MM.1S (cell line): ENCODE measurements at regions not wholly inside any gene's neighbourhood (a gene's known extent, or its start where the extent isn't known, plus 50 kb on each side); places are given as distances from the start of the nearest gene placed in this dataset.
A peak's percentile ranks its signal among the peaks of the same experiment; 100 is the strongest.

ENCODE experiments used
- CTCF ChIP-seq: fragments of 300-600 bp; sonication (generic); IDR thresholded peaks from 2 replicates; pipeline ENCODE4 v1.5.1; 2016; ENCODE audit warnings: antibody characterized with exemption, low read length, mixed read lengths
- EZH2 ChIP-seq: fragments of 300-600 bp; sonication (generic); optimal IDR thresholded peaks from 2 replicates; pipeline ENCODE3; 2017; ENCODE audit warnings: low read depth, mild to moderate bottlenecking, antibody characterized with exemption, low read length, mixed read lengths
- EZH2phosphoT487 ChIP-seq: fragments of 300-600 bp; sonication (generic); IDR thresholded peaks from 2 replicates; pipeline ENCODE4 v1.6.1; 2018; ENCODE audit warnings: antibody characterized with exemption, low read length

DNA sequence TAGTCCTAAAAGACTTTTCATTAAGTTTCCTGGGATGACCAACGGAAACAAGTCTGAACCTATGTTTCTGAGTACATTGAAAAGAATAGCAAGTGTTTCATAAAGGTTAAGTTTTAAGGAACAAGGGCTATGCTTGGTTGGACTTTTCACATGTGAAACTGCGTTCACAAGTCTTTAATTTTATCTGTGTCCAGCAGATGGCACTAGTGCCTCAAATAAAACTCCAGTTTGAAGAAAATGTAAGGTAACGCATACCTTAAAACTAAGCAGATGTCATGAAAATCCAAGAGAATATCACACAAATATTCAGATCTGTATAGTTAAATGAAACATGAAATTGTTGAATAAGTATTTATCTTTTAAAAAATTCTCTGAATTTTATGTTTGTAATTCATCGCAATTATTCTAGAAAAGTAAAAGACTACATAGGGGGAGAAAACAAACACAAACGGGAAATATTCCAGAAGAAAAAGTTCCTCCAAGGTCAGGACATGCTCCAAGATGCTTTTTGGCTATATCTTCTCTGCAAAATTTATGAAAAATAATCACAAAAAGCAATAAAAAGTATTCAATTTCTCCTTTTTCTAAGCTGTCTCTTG, 89.6 kb upstream of the MAD2L1 start:
- peak; percentile 60 for TF ChIP-seq CTCF
- no peak for TF ChIP-seq EZH2phosphoT487
- TF ChIP-seq EZH2: no peak
